Gastrocnemius medialis (tissue), 4 donors: ENCODE measurements at regions not wholly inside any gene's neighbourhood (a gene's known extent, or its start where the extent isn't known, plus 50 kb on each side); places are given as distances from the start of the nearest gene placed in this dataset.

ENCODE experiments used
- ATAC-seq, 2 donors: fragments of 150-250 bp; one replicate each; pipeline ENCODE4 v1.9.1; 2016
- DNase-seq, 2 donors: peaks; one replicate each; pipeline ENCODE4 v3.0.0-alpha.2; 2019
- H3K27ac ChIP-seq, 4 donors: fragments of 200-600 bp; sonication (generic); 1 replicate in 1 of 4; 2 replicates in 3 of 4; pipeline ENCODE4 v1.5.1; 2016 to 2018; ENCODE audit warnings: mild to moderate bottlenecking in 2 of 4, moderate library complexity in 1 of 4
- H3K27me3 ChIP-seq, 3 donors: fragments of 200-600 bp; sonication (generic) in 2 of 3; 1 replicate in 1 of 3; 2 replicates in 2 of 3; pipeline versions ENCODE4 v1.5.1 to v1.6.0; 2016 to 2019; ENCODE audit warnings: mild to moderate bottlenecking in 1 of 3, moderate library complexity in 1 of 3
- H3K36me3 ChIP-seq, 2 donors: fragments of 200-600 bp; sonication (generic) in 1 of 2; one replicate each; pipeline ENCODE4 v1.5.1; 2017 to 2018
- H3K4me1 ChIP-seq, 2 donors: fragments of 200-600 bp; sonication (generic) in 1 of 2; one replicate each; pipeline ENCODE4 v1.5.1; 2016 to 2017; ENCODE audit warnings: mild to moderate bottlenecking in 2 of 2
- H3K4me3 ChIP-seq, 4 donors: fragments of 200-600 bp; sonication (generic) in 3 of 4; 1 replicate in 1 of 4; 2 replicates in 3 of 4; pipeline ENCODE4 v1.5.1; 2016 to 2019; ENCODE audit warnings: mild to moderate bottlenecking in 2 of 4
- H3K9me3 ChIP-seq, 3 donors: fragments of 200-600 bp; sonication (generic) in 2 of 3; 1 replicate in 1 of 3; 2 replicates in 2 of 3; pipeline ENCODE4 v1.5.1; 2016 to 2019
- POLR2A ChIP-seq, 2 donors: fragments of 450-650 bp; IDR thresholded peaks; one replicate each; pipeline ENCODE4 v1.6.1; 2017; ENCODE audit warnings: antibody characterized with exemption in 2 of 2, mild to moderate bottlenecking in 2 of 2, moderate library complexity in 2 of 2
- in situ Hi-C, 4 donors: fragments of 200-750 bp; cut with MboI; loops; one replicate each; pipeline versions ENCODE4 v1.15.0 to v1.8.0; 2017; ENCODE audit warnings: low sequenced_read_pairs in 4 of 4
- intact Hi-C: fragments of 100-400 bp; cut with DNase I; formaldehyde crosslinking; loops from one replicate; pipeline ENCODE4 v1.15.1; 2023; ENCODE audit warnings: low total_unique reads
- TF ChIP-seq, protein P1 (sequence below), 5 experiments: fragments of 450-650 bp in 3 of 5; fragments of 200-600 bp in 2 of 5; sonication (generic) in 2 of 5; IDR thresholded peaks in 4 of 5; conservative IDR thresholded peaks in 1 of 5; 1 replicate in 4 of 5; 2 replicates in 1 of 5; pipeline ENCODE4 v1.5.1; 2016 to 2019; ENCODE audit warnings: antibody characterized with exemption in 5 of 5, mild to moderate bottlenecking in 3 of 5, moderate library complexity in 3 of 5

DNA sequence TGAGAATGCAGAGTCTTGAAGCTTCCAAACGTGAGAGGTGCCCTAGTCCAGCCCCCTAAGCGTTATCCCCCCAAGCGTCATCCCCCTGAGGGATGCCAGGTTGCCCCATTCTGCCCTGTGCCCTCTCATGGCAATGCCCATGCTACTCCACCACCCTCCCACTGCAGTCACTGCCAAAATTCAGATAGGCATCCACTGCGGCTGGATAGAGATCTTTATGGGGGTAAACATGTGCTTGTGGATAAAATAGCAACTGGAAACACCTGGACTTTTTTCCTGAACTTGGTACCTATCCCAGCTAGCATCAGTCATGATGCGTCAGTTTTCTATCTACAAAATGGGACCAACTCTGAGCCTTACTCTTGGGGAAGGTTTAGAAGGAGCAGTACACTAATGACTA, 92.7 kb upstream of the HOXC13 start:
- H3K9me3 ChIP-seq, result no peaks in the 10 kb centered on the region
- no peaks in the 10 kb centered on the region for H3K4me1 ChIP-seq
- H3K4me3 ChIP-seq, result no peak overlapping the region
- DNase-seq (no peak), ATAC-seq (no peak)
- H3K36me3 ChIP-seq, result no peaks in the 10 kb centered on the region
- H3K27me3 ChIP-seq, result peaks cover 0 to 26% (median 24%) of the 10 kb centered on the region in 3 donors
- no peak overlapping the region for H3K27ac ChIP-seq
- TF ChIP-seq, protein P1, sequence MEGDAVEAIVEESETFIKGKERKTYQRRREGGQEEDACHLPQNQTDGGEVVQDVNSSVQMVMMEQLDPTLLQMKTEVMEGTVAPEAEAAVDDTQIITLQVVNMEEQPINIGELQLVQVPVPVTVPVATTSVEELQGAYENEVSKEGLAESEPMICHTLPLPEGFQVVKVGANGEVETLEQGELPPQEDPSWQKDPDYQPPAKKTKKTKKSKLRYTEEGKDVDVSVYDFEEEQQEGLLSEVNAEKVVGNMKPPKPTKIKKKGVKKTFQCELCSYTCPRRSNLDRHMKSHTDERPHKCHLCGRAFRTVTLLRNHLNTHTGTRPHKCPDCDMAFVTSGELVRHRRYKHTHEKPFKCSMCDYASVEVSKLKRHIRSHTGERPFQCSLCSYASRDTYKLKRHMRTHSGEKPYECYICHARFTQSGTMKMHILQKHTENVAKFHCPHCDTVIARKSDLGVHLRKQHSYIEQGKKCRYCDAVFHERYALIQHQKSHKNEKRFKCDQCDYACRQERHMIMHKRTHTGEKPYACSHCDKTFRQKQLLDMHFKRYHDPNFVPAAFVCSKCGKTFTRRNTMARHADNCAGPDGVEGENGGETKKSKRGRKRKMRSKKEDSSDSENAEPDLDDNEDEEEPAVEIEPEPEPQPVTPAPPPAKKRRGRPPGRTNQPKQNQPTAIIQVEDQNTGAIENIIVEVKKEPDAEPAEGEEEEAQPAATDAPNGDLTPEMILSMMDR (IDR thresholded peaks at IDR 0.05 in 4 of 5, conservative IDR thresholded peaks at IDR 0.05 in 1 of 5), result no peak
- TF ChIP-seq POLR2A (IDR thresholded peaks at IDR 0.05), result no peak
- in situ Hi-C loops (no loop called here), intact Hi-C loops (no loop called here)

DNA sequence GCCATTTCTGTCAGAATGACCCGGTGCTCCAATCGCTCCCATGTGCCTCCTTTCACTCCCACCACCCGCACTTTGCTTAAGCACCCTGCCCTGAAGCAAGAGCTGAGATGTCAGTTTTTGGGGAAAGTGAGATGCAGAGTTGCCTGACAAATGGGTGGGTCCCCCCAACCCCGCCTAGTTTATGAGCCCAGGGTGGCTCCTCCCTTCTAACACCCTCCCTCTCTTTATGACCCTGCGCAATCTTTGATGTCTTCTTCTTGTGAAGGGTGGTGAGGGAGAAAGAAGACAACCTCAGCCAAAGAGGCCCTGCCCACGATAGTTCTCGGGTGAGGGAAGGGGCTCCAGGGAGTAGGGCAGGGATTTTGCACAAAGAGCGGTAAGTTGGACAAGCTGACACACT, 89.5 kb upstream of the HOXC13 start:
- TF ChIP-seq, protein P1 (IDR thresholded peaks at IDR 0.05 in 4 of 5, conservative IDR thresholded peaks at IDR 0.05 in 1 of 5), result no peak
- no peak for TF ChIP-seq POLR2A (IDR thresholded peaks at IDR 0.05)
- no peak for DNase-seq
- peaks cover 0 to 31% (median 20%) of the 10 kb centered on the region in 3 donors for H3K27me3 ChIP-seq
- no peak for ATAC-seq
- H3K4me1 ChIP-seq, result no peaks in the 10 kb centered on the region
- H3K27ac ChIP-seq, result no peak overlapping the region
- H3K36me3 ChIP-seq, result no peaks in the 10 kb centered on the region
- intact Hi-C loops (no loop called here), in situ Hi-C loops (no loop called here)
- H3K9me3 ChIP-seq, result no peaks in the 10 kb centered on the region
- H3K4me3 ChIP-seq, result no peak overlapping the region

DNA sequence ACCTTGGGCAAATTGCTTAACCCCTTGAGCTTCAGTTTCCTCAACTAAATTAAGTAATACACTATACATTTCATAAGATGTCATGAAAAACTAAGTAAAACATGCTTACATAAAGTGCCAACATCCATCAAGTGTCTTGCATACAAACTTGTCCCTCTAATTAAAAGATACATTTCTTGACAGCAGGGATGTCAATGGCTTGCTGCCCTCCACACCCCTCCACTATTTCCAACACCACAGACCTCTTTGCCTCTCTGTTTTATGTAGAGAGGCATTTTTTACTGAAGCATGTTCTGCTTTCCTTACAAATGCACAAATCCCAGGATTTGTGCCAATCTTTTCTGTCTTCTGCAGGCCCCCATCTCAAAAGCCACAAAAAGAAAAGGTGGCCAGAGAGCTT, 89.0 kb upstream of the HOXC13 start:
- Histone ChIP-seq H3K4me3 (no peak overlapping the region), H3K9me3 (no peaks in the 10 kb centered on the region), H3K27me3 (peaks cover 0 to 25% (median 20%) of the 10 kb centered on the region in 3 donors), H3K27ac (no peak overlapping the region), H3K36me3 (no peaks in the 10 kb centered on the region), H3K4me1 (no peaks in the 10 kb centered on the region)
- in situ Hi-C loops, result no loop called here
- ATAC-seq (no peak), DNase-seq (no peak)
- intact Hi-C loops, result no loop called here
- TF ChIP-seq POLR2A (IDR thresholded peaks at IDR 0.05), result no peak
- TF ChIP-seq, protein P1 (IDR thresholded peaks at IDR 0.05 in 4 of 5, conservative IDR thresholded peaks at IDR 0.05 in 1 of 5), result no peak

DNA sequence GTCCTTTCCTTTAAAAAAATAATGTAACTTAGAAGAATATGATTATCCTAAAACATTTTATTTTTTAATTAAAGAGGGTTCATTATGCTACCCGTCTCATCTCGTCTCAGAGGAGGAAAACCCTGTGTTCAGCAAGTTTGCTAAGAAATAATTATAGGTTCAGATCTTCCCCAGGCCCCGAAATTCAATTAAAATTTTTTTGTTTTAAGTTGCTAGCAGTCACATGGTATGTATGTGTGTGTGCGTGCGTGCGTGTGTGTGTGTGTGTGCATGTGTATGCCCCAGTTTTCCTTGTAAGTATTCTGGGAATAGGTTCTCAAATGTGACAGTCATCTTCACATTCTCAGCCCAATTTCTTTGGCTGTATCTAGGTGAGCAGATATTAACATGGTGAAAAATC, 86.6 kb upstream of the HOXC13 start:
- H3K4me1 ChIP-seq, result no peaks in the 10 kb centered on the region
- no peaks in the 10 kb centered on the region for H3K36me3 ChIP-seq
- H3K27ac ChIP-seq, result no peak overlapping the region
- DNase-seq (no peak), ATAC-seq (no peak)
- in situ Hi-C loops, result no loop called here
- H3K4me3 ChIP-seq, result no peak overlapping the region
- peaks cover 0 to 17% (median 10%) of the 10 kb centered on the region in 3 donors for H3K27me3 ChIP-seq
- intact Hi-C loops, result no loop called here
- H3K9me3 ChIP-seq, result no peaks in the 10 kb centered on the region
- no peak for TF ChIP-seq POLR2A (IDR thresholded peaks at IDR 0.05)
- TF ChIP-seq, protein P1 (IDR thresholded peaks at IDR 0.05 in 4 of 5, conservative IDR thresholded peaks at IDR 0.05 in 1 of 5), result no peak

DNA sequence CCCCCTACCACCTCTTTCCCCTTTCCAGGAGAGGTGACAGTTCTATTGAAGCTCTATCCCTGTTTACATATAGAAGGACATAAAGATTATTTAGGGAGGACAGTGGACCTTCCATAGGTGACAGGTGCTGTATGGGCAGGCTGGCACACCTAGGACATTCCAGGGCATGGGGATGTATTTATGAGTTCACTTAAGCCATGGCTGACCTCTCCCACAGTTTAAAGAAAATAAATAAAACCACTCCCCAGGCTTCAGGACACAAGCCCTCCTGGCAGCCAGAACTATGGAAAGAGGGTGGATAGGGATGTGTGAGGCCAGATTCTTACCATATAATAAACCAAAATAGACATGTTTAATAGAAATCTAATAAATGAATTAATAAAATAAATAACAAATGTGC, 85.6 kb upstream of the HOXC13 start:
- no peak overlapping the region for H3K27ac ChIP-seq
- DNase-seq (no peak), ATAC-seq (no peak)
- no peaks in the 10 kb centered on the region for H3K36me3 ChIP-seq
- H3K4me3 ChIP-seq, result no peak overlapping the region
- no peaks in the 10 kb centered on the region for H3K9me3 ChIP-seq
- peaks cover 0 to 17% (median 15%) of the 10 kb centered on the region in 3 donors for H3K27me3 ChIP-seq
- intact Hi-C loops, result no loop called here
- in situ Hi-C loops, result no loop called here
- TF ChIP-seq POLR2A (IDR thresholded peaks at IDR 0.05), result no peak
- TF ChIP-seq, protein P1 (IDR thresholded peaks at IDR 0.05 in 4 of 5, conservative IDR thresholded peaks at IDR 0.05 in 1 of 5), result no peak
- H3K4me1 ChIP-seq, result no peaks in the 10 kb centered on the region
